GM21423 (cell line): ENCODE measurements at regions not wholly inside any gene's neighbourhood (a gene's known extent, or its start where the extent isn't known, plus 50 kb on each side); places are given as distances from the start of the nearest gene placed in this dataset.
"Not testable (repeated sequence)": the region's sequence is repeated elsewhere in the genome, so short reads cannot be mapped to it uniquely, and the experiment has no call there.

ENCODE experiments used
- ATAC-seq: cut with Tn5 transposase; IDR thresholded peaks from one replicate; pipeline ENCODE4 v1.9.1; 2021; ENCODE audit warnings: mild to moderate bottlenecking, moderate library complexity; ENCODE audit not compliant: unreplicated experiment

GRCh38 chr10:55943403-55943802 is 417.7 kb downstream of the ZWINT start:
- no peak for ATAC-seq

DNA sequence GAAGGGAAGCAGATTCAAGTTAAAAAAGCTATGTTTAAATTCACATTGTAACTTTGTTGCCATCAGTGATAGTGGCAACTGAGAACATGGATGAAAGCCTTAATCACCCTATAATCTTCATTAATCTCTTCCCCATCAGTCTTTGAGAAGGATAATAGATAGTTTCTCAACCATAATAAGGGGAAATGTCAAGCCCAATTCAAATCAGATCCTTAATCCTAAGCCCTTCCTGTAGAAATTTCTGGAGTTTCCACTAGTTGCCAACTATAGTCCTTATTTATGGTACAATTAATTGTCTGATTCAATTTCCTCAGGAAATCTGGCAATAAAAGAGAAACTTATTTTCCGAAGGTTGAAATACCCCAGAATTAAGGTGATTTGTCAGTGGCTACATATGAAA is 431.8 kb downstream of the ZWINT start:
- ATAC-seq, result no peak

GRCh38 chr10:55899472-55900147 is 461.4 kb downstream of the ZWINT start:
- not testable (repeated sequence) for ATAC-seq

GRCh38 chr10:55897490-55897921 is 463.6 kb downstream of the ZWINT start:
- ATAC-seq, result no peak

DNA sequence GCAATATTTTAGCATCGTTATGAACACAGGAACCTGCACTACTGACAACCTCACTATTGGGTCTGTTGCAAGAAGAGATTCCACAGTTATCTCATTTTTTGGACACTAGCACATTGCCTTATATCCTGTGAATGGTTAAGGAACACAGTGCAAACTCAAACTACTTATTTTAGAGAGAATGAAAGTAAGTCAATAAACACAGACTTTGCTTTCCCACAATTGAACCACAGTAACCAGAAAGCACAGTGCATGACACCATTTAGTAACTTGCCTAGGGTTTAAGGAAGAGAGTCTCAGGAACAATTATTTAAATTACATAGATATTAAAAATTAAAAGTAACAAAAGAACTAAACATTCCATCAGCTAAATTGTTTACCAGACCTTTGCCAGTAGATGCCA is 468.8 kb downstream of the ZWINT start:
- ATAC-seq, result no peak

GRCh38 chr10:55881588-55881987 is 479.5 kb downstream of the ZWINT start:
- ATAC-seq, result no peak

- no peak for ATAC-seq
Observed at GRCh38 chr10:55873485-55873884, 487.6 kb downstream of the ZWINT start.

GRCh38 chr10:55870186-55870585 is 490.9 kb downstream of the ZWINT start:
- ATAC-seq, result no peak

DNA sequence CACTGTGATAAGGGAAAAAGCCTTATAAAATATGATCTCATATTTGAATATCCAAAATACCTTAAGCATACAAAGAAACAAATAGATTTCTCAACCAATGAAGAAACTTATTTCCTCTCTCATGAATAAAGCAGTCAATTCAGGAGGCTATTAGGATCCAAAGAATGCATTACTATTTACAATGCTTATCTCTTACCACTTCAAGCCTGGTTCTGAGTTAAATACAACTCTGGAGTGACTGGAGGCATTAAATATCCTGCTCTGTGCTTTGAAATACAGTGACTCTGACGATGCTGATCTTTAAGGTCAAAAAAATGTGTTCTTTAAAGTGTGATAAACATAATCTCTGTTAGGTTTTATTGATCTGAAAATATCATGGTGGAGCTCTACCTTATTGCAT is 493.2 kb downstream of the ZWINT start:
- no peak for ATAC-seq

DNA sequence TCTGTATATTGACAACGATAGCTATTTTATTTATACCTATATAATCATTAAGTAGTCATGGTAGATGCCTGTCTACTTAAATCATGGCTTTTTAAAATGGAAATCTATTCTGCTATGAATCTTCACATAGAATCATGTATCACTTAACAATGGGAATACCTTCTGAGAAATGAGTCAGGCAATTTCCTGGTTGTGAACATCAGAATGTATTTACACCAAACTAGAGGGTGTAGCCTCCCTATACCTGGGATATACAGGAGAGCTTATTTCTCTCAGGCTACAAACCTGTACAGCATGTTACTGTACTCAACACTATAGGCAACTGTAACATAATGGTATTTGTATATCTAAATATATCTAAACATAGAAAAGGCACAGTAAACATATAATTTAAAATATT is 502.3 kb downstream of the ZWINT start:
- ATAC-seq, result no peak

DNA sequence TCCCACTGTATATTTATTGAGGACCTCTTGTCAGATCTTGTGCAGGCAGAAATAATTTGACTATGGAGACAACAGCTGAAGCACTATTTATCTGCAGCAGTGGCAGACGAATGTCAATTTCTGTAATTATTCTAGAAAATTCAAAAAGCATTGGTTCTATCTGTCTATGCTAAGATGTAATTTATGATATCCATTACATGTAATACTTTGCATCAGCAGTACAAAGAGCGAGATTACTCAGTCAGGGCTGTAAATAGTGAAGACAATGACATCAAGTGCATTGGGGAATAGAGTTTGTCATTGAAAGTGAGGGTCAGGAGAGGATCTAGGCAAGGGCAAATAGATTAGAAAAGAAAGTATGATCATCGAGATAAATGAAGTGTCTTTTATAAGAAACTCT is 508.2 kb downstream of the ZWINT start:
- no peak for ATAC-seq

DNA sequence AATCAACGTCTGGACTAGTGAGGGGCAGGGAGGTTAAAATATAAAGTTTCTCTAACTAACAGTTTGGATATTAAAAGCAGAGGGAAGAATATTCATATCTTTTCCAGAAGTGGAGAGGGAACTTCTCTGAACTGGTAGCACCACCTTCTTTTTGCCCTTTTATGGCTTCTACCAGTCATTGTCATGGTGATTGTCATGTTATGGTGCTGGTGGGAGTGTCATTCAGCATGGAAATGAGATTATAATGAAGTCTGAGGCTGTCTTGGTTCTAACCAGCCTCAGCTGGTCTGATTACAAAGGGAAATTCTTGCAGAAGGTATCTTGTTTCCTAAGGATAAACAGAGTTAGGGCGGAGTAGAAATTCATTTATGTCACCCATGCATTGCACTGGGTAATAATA is 523.8 kb downstream of the ZWINT start:
- ATAC-seq, result no peak

GRCh38 chr10:55822096-55822495 is 539.0 kb downstream of the ZWINT start:
- ATAC-seq, result no peak

DNA sequence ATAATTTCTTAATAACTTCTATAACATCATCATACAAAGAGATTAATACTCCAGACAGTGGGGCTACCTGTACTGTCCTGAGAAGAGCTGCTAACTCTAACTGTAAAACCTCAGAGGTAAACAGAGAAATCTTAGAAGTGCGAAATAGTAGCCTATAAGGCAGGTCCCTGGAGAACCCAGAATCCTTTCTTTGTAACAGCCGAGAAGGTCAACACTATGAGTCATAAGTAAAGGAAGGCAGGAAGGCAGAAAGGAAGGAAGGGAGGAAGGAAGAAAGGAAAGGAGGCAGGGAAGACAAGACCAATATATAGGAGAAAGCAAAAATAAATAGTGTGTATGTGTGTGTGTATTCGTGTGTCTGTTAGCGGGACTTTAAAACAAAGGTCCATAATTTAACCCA is 540.6 kb downstream of the ZWINT start:
- no peak for ATAC-seq

GRCh38 chr10:55820071-55820470 is 541.0 kb downstream of the ZWINT start:
- ATAC-seq, result no peak

GRCh38 chr10:55813451-55814170 is 547.4 kb downstream of the ZWINT start:
- ATAC-seq, result no peak

- ATAC-seq, result no peak
Observed at GRCh38 chr10:55803055-55803454, 558.0 kb downstream of the ZWINT start.

GRCh38 chr10:55801353-55801661 is 559.8 kb downstream of the ZWINT start:
- ATAC-seq, result no peak

DNA sequence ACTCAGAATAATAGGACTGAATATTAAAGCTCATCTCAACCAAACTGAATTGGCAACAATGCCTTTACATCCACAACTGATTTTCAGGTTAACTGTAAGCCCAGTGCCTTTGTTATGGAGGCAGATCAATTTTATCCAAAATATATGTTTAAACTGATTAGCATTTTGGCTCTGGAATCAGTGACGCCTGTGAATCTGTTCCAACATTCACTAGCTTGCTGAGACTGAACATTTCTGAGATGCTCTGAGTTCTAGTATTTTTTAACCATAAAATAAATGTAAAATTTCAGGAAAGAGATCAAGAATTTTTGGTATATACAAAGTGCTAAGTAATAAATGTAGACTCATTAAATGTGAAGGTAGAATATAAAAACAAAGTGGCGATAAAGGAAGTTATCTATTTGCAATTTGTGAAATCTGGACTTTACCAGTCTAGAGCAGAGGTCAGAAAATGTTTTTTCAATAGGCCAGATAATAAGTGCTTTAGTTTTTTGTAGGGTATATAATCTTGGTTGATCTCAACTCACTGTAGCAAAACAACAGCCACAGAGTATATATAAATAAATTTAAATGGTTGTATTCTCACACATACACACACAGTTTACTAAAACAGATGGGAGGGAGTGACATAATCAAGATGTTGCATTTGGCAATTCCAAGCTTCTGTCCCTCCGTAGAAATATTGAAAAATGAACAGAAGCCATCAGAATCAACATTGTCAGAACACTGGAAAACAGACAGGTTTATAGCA is 560.3 kb downstream of the ZWINT start:
- ATAC-seq, result no peak

GRCh38 chr10:55793024-55793423 is 568.0 kb downstream of the ZWINT start:
- ATAC-seq, result no peak

- not testable (repeated sequence) for ATAC-seq
Observed at GRCh38 chr10:55790276-55790675, 570.8 kb downstream of the ZWINT start.

- ATAC-seq, result no peak
Observed at GRCh38 chr10:55786461-55787050, 574.5 kb downstream of the ZWINT start.
